A673 (cell line): ENCODE measurements at regions not wholly inside any gene's neighbourhood (a gene's known extent, or its start where the extent isn't known, plus 50 kb on each side); places are given as distances from the start of the nearest gene placed in this dataset.
A peak's percentile ranks its signal among the peaks of the same experiment; 100 is the strongest.
"Not testable (repeated sequence)": the region's sequence is repeated elsewhere in the genome, so short reads cannot be mapped to it uniquely, and the experiment has no call there.

Experiments used
- BruUV-seq: library from RNA; stranded (reverse); fragments of 400-500 nt; replicated peaks from 2 replicates; lab custom pipeline; 2021; lab: Mats Ljungman, UMichigan
- CTCF ChIA-PET: fragments of 300-600 bp; sonication (Branson Sonifier 250); formaldehyde crosslinking; loops from one replicate; lab custom pipeline; 2022; ENCODE audit warnings: antibody characterized with exemption; lab: Charles Lee
- POLR2A ChIA-PET: fragments of 300-600 bp; sonication (Branson Sonifier 250); formaldehyde crosslinking; loops from one replicate; lab custom pipeline; 2022; ENCODE audit warnings: antibody characterized with exemption; ENCODE audit not compliant: low non-redundant PET; lab: Charles Lee
- DNase-seq: peaks from one replicate; pipeline ENCODE4 v3.0.0-alpha.2; 2015; ENCODE audit warnings: low spot score
- H3K27ac ChIP-seq: fragments of 200-600 bp; sonication (generic); 2 replicates; pipeline ENCODE4 v1.5.1; 2016; ENCODE audit warnings: mixed run types, low read depth, mild to moderate bottlenecking, mixed read lengths, antibody characterized with exemption, low read length; ENCODE audit not compliant: poor library complexity, severe bottlenecking
- H3K27me3 ChIP-seq: fragments of 200-600 bp; sonication (generic); replicated peaks from 2 replicates; pipeline ENCODE4 v1.6.1; 2017; ENCODE audit warnings: mixed run types, low read depth, mild to moderate bottlenecking, mixed read lengths, antibody characterized with exemption, low read length; ENCODE audit not compliant: insufficient read depth, poor library complexity
- H3K36me3 ChIP-seq: fragments of 200-600 bp; sonication (generic); 2 replicates; pipeline ENCODE4 v1.6.1; 2016; ENCODE audit warnings: mixed run types, mild to moderate bottlenecking, mixed read lengths, antibody characterized with exemption, low read length; ENCODE audit not compliant: insufficient read depth, poor library complexity, severe bottlenecking
- H3K4me1 ChIP-seq: fragments of 200-600 bp; sonication (generic); 2 replicates; pipeline ENCODE4 v1.6.1; 2017; ENCODE audit warnings: mixed run types, mild to moderate bottlenecking, mixed read lengths, antibody characterized with exemption, low read length; ENCODE audit not compliant: insufficient read depth, poor library complexity, severe bottlenecking
- H3K4me3 ChIP-seq: fragments of 200-600 bp; sonication (generic); 2 replicates; pipeline ENCODE4 v1.5.1; 2016; ENCODE audit warnings: low read depth, mixed run types, mild to moderate bottlenecking, mixed read lengths, low read length; ENCODE audit not compliant: poor library complexity, severe bottlenecking
- H3K9me3 ChIP-seq: fragments of 200-600 bp; sonication (generic); 2 replicates; pipeline ENCODE4 v1.6.1; 2016; ENCODE audit warnings: mixed run types, low read depth, mild to moderate bottlenecking, mixed read lengths, antibody characterized with exemption, low read length; ENCODE audit not compliant: poor library complexity, severe bottlenecking
- CTCF ChIP-seq: fragments of 300-800, 200-600 bp; sonication (generic); conservative IDR thresholded peaks from 2 replicates; pipeline ENCODE4 v1.5.1; 2017; ENCODE audit warnings: low read depth, mild to moderate bottlenecking, antibody characterized with exemption, low read length, moderate library complexity, mixed read lengths
- EZH2 ChIP-seq: fragments of 200-600 bp; sonication (generic); IDR thresholded peaks from 2 replicates; pipeline ENCODE4 v1.6.1; 2017; ENCODE audit warnings: borderline replicate concordance, low read depth, mild to moderate bottlenecking, mixed read lengths, antibody characterized with exemption, low read length; ENCODE audit not compliant: poor library complexity, severe bottlenecking
- intact Hi-C: fragments of 100-400 bp; cut with micrococcal nuclease; formaldehyde crosslinking; loops from one replicate; pipeline ENCODE4 v1.10.0; 2022; ENCODE audit not compliant: unreplicated experiment

- no TSS peak for BruUV-seq
- Histone ChIP-seq H3K4me3 (no peak overlapping the region), H3K27me3 (no peaks in the 10 kb centered on the region), H3K9me3 (no peaks in the 10 kb centered on the region), H3K36me3 (no peaks in the 10 kb centered on the region), H3K27ac (no peak overlapping the region), H3K4me1 (no peaks in the 10 kb centered on the region)
- TF ChIP-seq EZH2, result no peak
- TF ChIP-seq CTCF, result no peak
- POLR2A ChIA-PET, result no interaction called here
- intact Hi-C loops, result no loop called here
- no peak for DNase-seq
- CTCF ChIA-PET, result no interaction called here
Measured at GRCh38 chr1:189701606-189702005, 776.1 kb downstream of the BRINP3 start.

GRCh38 chr1:189706594-189706993 lies 771.1 kb downstream of the BRINP3 start:
- H3K9me3 ChIP-seq, result no peaks in the 10 kb centered on the region
- H3K27ac ChIP-seq, result no peak overlapping the region
- DNase-seq, result no peak
- ChIA-PET CTCF (no interaction called here), POLR2A (no interaction called here)
- no peaks in the 10 kb centered on the region for H3K27me3 ChIP-seq
- intact Hi-C loops, result no loop called here
- H3K36me3 ChIP-seq, result no peaks in the 10 kb centered on the region
- no peaks in the 10 kb centered on the region for H3K4me1 ChIP-seq
- BruUV-seq, result no TSS peak
- no peak overlapping the region for H3K4me3 ChIP-seq
- TF ChIP-seq CTCF, result no peak
- TF ChIP-seq EZH2, result no peak

GRCh38 chr1:189708674-189709073 lies 769.0 kb downstream of the BRINP3 start:
- Histone ChIP-seq H3K4me3 (no peak overlapping the region), H3K9me3 (peaks cover 4% of the 10 kb centered on the region), H3K27ac (no peak overlapping the region), H3K27me3 (no peaks in the 10 kb centered on the region), H3K4me1 (no peaks in the 10 kb centered on the region), H3K36me3 (no peaks in the 10 kb centered on the region)
- DNase-seq, result peak; percentile 31
- ChIA-PET POLR2A (no interaction called here), CTCF (no interaction called here)
- TF ChIP-seq EZH2 (no peak), CTCF (peak; percentile 46)
- no TSS peak for BruUV-seq
- intact Hi-C loops, result no loop called here

- DNase-seq, H3K27me3 ChIP-seq, intact Hi-C loops, H3K4me3 ChIP-seq, H3K27ac ChIP-seq, H3K4me1 ChIP-seq, H3K9me3 ChIP-seq, CTCF ChIA-PET, POLR2A ChIA-PET, BruUV-seq, H3K36me3 ChIP-seq: not testable (repeated sequence)
Measured at GRCh38 chr1:189718147-189718795, 759.4 kb downstream of the BRINP3 start.
